Gastroesophageal sphincter (tissue), 3 donors: ENCODE measurements at regions not wholly inside any gene's neighbourhood (a gene's known extent, or its start where the extent isn't known, plus 50 kb on each side); places are given as distances from the start of the nearest gene placed in this dataset.

ENCODE experiments used
- CTCF ChIP-seq, 4 experiments: fragments of 200-600 bp in 2 of 4; fragments of 450-650 bp in 2 of 4; sonication (generic) in 1 of 4; IDR thresholded peaks; one replicate each; pipeline ENCODE4 v1.5.1; 2017 to 2019; ENCODE audit warnings: antibody characterized with exemption in 4 of 4, mild to moderate bottlenecking in 2 of 4, moderate library complexity in 2 of 4
- POLR2AphosphoS5 ChIP-seq: sonication (generic); formaldehyde crosslinking; IDR thresholded peaks from one replicate; pipeline ENCODE4 v1.6.1; 2017; ENCODE audit warnings: antibody characterized with exemption

- no peak for TF ChIP-seq POLR2AphosphoS5
- no peak for TF ChIP-seq CTCF (IDR thresholded peaks at IDR 0.05)
Observed at GRCh38 chr13:31456056-31456455, 256.3 kb downstream of the B3GLCT start.
